Aorta (tissue), 5 donors: ENCODE measurements at regions not wholly inside any gene's neighbourhood (a gene's known extent, or its start where the extent isn't known, plus 50 kb on each side); places are given as distances from the start of the nearest gene placed in this dataset.

Experiments
- ATAC-seq: fragments of 200-7000 bp; cut with Tn5 transposase; one replicate; pipeline ENCODE4 v1.9.1; 2022; ENCODE audit warnings: moderate library complexity; ENCODE audit not compliant: low FRiP score
- DNase-seq, 2 donors: peaks; one replicate each; pipeline ENCODE4 v3.0.0-alpha.2; 2020
- H3K27ac ChIP-seq, 2 donors: one replicate each; pipeline ENCODE4 v1.5.1; 2013; ENCODE audit warnings: low read length in 2 of 2, mild to moderate bottlenecking in 2 of 2, moderate library complexity in 2 of 2, control low read depth in 1 of 2, inconsistent platforms in 1 of 2, low read depth in 1 of 2
- H3K27me3 ChIP-seq, 2 donors: one replicate each; pipeline ENCODE4 v1.6.1; 2013; ENCODE audit warnings: control low read depth in 1 of 2, low read length in 1 of 2, mild to moderate bottlenecking in 1 of 2, moderate library complexity in 1 of 2; ENCODE audit not compliant: insufficient read depth in 2 of 2, control insufficient read depth in 1 of 2
- H3K36me3 ChIP-seq, 2 donors: one replicate each; pipeline ENCODE4 v1.6.1; 2013; ENCODE audit warnings: control low read depth in 1 of 2, low read length in 1 of 2, mild to moderate bottlenecking in 1 of 2; ENCODE audit not compliant: insufficient read depth in 2 of 2, control insufficient read depth in 1 of 2
- H3K4me1 ChIP-seq, 2 donors: one replicate each; pipeline ENCODE4 v1.6.1; 2013; ENCODE audit warnings: low read length in 2 of 2, control low read depth in 1 of 2, mild to moderate bottlenecking in 1 of 2, moderate library complexity in 1 of 2; ENCODE audit not compliant: insufficient read depth in 2 of 2, control insufficient read depth in 1 of 2
- H3K4me3 ChIP-seq, 2 donors: one replicate each; pipeline ENCODE4 v1.5.1; 2013; ENCODE audit warnings: low read length in 2 of 2, control low read depth in 1 of 2, mild to moderate bottlenecking in 1 of 2
- H3K9me3 ChIP-seq: one replicate; pipeline ENCODE4 v1.6.1; 2013; ENCODE audit warnings: mild to moderate bottlenecking, low read length; ENCODE audit not compliant: control insufficient read depth
- WGBS, 2 donors: extraction: QIAGEN DNeasy Blood & Tissue Kit; methylation state at CpG; one replicate each; pipeline ENCODE4 v1.1.7; 2013; 5-methylcytosine and 5-hydroxymethylcytosine counted together
- intact Hi-C, 2 donors: fragments of 100-400 bp; cut with DNase I; formaldehyde crosslinking; loops; one replicate each; pipeline versions ENCODE4 v1.14.2 to v1.15.0; 2022
- microRNA-seq, 2 donors: library from miRNA; unstranded; fragments of <30 nt; microRNA quantifications; one replicate each; pipeline ENCODE4 v1.2.0, GENCODE V29; 2020
- donor health status: healthy with polysubstance abuse.
- donor health status: Bipolar disorder and iron deficiency.
- donor health status: DM: no; HTN: no; CAD: no.
- donor health status: DM: no; HTN: no; CAD: no.
- donor health status: DM: yes; HTN: yes; CAD: no.

DNA sequence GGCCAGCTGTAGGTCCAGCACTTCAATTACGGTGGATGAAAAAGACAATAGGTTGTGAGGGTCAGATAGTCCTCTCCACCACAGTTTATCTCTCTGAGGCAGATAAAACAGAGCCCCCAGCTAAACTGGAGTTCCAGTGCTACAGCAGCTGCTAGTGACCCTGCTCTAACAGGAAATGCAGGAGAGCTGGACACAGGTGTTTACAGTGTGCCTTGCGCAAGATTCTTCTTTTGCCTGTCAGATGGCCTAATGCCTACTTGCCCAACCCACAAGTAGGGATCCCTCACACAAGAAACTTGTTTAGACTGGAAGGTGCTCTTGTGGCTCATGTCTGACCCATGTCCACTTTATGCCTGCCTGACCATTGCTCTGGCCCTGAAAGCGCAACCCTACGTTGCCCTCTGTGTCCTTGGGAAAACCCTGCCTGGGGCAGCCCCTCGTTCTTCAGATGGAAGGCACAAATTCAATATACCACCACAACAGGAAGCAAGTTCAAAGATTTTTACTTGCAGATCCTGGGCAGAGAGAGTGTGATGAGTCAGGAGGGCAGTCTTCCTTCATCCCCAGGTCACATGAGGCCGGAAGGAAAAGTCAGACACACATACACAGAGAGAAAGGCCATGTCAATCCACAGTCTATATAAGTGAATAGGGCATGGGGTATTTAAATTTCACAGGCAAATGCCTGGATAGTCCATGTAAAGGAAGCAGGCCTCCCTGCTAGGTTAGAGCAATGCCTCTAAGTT lies 105.1 kb upstream of the ADGRL3 start:
- DNase-seq (no peak), ATAC-seq (no peak)
- Histone ChIP-seq H3K9me3 (no peaks in the 10 kb centered on the region), H3K4me3 (no peak overlapping the region), H3K4me1 (no peaks in the 10 kb centered on the region), H3K36me3 (no peaks in the 10 kb centered on the region), H3K27me3 (peaks cover 0 to 1% of the 10 kb centered on the region in 2 donors), H3K27ac (no peak overlapping the region)
- intact Hi-C loops: no loop called here
- WGBS, 2 donors: 93 to 97% methylated on average over 6 of the region's 6 CpGs

- H3K9me3 ChIP-seq: peaks cover 4% of the 10 kb centered on the region
- intact Hi-C loops: no loop called here
- no peaks in the 10 kb centered on the region for H3K27me3 ChIP-seq
- H3K4me3 ChIP-seq: no peak overlapping the region
- WGBS, 2 donors: 35 to 38% methylated on average over 3 of the region's 3 CpGs
- ATAC-seq (no peak), DNase-seq (no peak)
- H3K36me3 ChIP-seq: no peaks in the 10 kb centered on the region
- peaks cover 0 to 2% of the 10 kb centered on the region in 2 donors for H3K4me1 ChIP-seq
- H3K27ac ChIP-seq: no peak overlapping the region
Measured at GRCh38 chr4:61128682-61129081, 71.4 kb upstream of the ADGRL3 start.

DNA sequence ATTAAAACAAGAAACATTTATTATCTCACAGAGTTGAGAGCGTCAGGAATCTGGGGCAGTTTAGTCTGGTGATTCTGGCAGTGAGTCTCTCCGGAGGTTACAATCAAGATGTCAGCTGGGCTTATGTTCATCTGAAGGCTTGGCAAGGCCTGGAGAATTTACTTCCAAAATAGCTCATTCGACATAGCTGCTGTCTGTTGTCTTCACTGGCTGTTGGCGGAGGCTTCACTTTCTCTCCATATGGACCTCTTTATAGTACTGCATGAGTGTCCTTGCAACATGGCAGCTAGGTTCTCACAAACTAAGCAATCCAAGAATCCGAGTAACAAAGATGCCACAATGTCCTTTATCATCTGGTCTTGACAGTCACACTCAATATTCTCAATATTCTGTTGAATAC lies 70.2 kb upstream of the ADGRL3 start:
- 72% methylated on average over 5 of the region's 5 CpGs for WGBS, 2 donors
- Histone ChIP-seq H3K36me3 (no peaks in the 10 kb centered on the region), H3K9me3 (peaks cover under 1% of the 10 kb centered on the region), H3K4me1 (peaks cover 0 to 2% of the 10 kb centered on the region in 2 donors), H3K27ac (no peak overlapping the region), H3K4me3 (no peak overlapping the region), H3K27me3 (no peaks in the 10 kb centered on the region)
- intact Hi-C loops: no loop called here
- DNase-seq (no peak), ATAC-seq (no peak)

GRCh38 chr4:61143461-61143860 lies 56.7 kb upstream of the ADGRL3 start:
- Histone ChIP-seq H3K36me3 (no peaks in the 10 kb centered on the region), H3K27ac (no peak overlapping the region), H3K4me3 (no peak overlapping the region), H3K4me1 (no peaks in the 10 kb centered on the region), H3K27me3 (no peaks in the 10 kb centered on the region), H3K9me3 (no peaks in the 10 kb centered on the region)
- intact Hi-C loops: no loop called here
- no peak for ATAC-seq
- 16% methylated on average over 1 of the region's 1 CpG for WGBS, 2 donors
- DNase-seq: no peak

DNA sequence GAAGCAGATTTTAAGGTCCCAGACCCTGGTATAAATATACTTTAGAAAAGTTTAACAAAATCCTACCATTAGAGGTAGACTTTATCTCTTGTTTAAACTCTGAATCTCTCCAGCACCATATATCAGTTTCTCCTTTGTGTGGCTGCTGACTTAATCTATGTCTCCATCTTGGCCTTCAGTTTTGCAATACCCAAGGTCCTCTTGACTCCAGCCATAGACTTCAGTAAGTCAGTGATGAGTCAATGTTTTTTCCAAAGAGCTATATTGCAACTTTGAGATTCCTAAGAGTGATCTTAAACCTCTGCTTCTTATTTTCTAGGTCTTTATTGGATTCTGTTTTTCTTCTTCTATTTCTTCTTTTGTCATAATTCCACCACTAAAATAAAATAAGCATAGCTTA lies 50.8 kb upstream of the ADGRL3 start:
- intact Hi-C loops: no loop called here
- Histone ChIP-seq H3K27ac (no peak overlapping the region), H3K4me3 (no peak overlapping the region), H3K27me3 (no peaks in the 10 kb centered on the region), H3K4me1 (no peaks in the 10 kb centered on the region), H3K9me3 (no peaks in the 10 kb centered on the region), H3K36me3 (no peaks in the 10 kb centered on the region)
- DNase-seq (no peak), ATAC-seq (no peak)

Small RNA genes lying in the stretch of these regions (microRNA-seq; reads per million reads assigned to microRNA genes)
- 0 reads per million in 2 donors for gene MIR548AG1
